ENCODE measurements at regions not wholly inside any gene's neighbourhood (a gene's known extent, or its start where the extent isn't known, plus 50 kb on each side); places are given as distances from the start of the nearest gene placed in this dataset.
"Not testable (repeated sequence)": the region's sequence is repeated elsewhere in the genome, so short reads cannot be mapped to it uniquely, and the experiment has no call there.

DNA sequence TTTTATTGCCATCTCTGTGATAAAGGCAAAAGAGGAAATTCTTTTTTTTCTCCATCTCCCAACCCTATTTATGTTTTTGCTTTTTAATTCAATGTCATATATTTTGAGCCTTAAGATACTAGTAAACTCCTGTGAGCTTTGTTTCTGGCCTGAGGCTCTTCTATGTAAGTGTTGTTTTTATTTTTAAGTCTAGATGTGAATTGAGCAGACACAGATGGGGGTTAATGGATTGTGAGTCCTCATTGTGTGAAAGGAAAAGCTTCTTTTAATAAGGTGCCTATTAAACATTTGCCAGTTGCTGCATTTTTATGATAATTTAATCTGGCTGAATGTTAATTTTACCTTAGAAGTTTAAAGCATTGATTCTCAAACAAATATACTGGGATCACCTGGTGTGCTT, 2337.9 kb upstream of the RAG2 start:
- no peak for DNase-seq (ENCODE audit: insufficient read length, low spot score)
- no peak for FAIRE-seq

DNA sequence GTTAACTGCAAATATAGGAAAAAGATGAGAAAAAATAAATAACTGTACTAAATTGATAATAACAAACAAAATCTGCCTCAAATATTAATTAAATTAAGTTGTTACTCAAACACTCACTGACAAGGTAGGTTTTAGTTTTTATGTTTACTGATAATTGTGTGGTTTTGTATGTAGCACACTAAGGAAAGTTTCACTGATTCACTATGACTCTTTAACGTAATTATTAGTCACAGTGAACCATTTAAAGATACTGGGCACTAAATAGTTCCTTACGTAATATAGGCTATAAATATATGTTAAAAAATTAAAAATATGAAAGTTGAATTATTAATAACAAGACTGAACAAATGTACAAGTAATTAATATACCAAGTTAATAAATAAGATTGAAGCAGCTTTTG, 2330.0 kb upstream of the RAG2 start:
- FAIRE-seq (no peak), DNase-seq (ENCODE audit: insufficient read length, low spot score) (no peak)

DNA sequence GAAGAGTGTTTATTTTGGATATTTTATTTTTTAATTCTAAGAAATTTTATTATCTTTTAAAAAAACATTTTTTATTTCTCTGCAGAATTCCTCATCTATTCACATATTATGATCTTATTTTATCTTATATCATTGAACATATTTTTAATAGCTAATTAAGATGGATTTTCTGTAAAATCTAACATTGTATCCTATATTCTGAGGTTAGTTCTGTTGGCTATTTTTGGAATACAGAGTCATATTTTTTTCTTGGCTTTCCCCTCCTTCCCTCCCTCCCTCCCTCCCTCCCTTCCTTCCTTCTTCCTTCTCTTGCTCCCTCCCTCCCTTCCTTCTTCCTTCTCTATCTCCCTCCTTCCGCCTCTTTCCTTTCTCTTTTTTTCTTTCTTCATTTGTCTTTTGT, 2326.6 kb upstream of the RAG2 start:
- DNase-seq (ENCODE audit: insufficient read length, low spot score): no peak
- no peak for FAIRE-seq

DNA sequence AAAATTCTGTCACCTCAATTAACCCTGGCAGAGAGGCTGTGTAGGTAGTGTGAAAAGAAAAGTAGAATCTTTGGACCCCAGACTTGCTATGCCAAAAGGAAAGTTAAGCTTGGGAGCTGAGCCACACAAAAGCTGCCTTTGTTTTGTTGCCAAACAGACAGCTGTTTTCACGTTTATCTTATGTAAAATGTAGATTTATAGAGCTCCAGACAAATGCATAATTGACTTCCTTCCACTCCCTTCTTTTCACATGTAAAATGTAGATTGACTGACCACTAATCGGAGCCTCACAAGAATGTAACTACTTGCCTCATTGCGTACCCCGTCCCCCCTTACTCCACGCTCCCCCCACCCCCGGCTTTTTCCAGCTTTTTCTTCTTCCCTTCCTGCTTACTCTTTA, 2302.2 kb upstream of the RAG2 start:
- FAIRE-seq: no peak

DNA sequence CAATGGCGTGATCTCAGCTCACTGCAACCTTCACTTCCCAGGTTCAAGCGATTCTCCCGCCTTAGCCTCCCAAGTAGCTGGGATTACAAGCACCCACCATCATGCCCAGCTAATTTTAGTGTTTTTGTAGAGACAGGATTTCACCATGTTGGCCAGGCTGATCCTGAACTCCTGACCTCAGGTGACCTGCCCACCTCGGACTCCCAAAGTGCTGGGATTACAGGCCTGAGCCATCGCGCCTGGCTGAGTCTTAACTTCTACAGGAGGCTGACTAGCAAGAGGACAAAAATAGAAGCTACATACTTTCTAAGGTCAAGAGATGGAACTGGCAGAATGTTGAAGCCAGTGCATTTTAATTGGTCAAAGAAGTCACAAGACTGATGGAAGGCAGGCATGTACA, 2296.2 kb upstream of the RAG2 start:
- not testable (repeated sequence) for FAIRE-seq; DNase-seq (ENCODE audit: insufficient read length, low spot score)

More for the DNA sequence above, 2302.2 kb upstream of the RAG2 start:
- DNase-seq (ENCODE audit: insufficient read length, low spot score): no peak

DNA sequence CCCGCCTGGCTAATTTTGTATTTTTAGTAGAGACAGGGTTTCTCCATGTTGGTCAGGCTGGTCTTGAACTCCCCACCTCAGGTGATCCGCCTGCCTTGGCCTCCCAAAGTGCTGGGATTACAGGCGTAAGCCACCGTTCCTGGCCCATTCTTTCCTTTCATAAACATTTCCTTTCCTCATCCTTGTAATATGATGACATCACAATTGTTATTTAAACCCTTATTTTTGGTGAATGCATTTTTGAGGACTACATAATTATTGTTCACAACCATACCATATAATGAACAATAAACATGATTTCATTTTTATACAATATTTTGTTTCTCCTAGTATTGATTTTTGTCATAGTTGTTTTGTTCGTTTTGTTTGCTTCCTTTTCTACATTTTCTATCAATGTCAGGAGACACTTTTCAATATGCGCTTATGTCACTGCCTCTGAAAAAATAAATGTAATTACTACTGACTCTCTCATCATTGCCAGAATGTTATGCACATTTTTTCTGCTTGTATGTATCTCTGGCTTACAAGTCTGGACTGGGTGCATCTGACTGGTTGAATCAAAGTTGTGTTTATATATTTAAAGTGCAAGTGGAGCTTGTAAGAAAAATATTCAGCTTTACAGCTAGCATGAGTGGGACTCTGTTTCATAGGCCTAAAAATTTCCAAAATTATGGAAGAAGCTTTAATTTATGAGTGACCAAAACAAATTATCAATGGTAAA, 2286.3 kb upstream of the RAG2 start:
- DNase-seq (ENCODE audit: insufficient read length, low spot score): no peak
- no peak for FAIRE-seq

DNA sequence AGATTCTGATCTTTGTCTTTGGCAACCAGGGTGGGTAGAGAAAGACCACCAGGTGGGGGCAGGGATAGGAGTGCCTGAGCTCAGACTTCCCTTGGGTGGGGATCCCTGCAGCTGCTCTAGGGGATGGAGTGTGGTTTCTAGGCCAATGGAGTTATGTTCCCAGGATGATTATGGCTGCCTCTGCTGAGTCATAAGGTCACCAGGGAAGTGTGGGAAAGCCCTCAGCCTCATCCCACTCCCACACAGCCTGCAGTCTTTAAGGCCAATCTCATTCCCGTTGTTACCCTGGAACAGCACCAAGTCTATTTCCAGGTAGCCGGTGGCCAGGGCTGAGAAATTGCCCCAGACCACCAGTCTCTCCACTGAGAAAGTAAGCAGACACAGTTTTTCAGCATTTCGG, 2269.3 kb upstream of the RAG2 start:
- FAIRE-seq: no peak
- DNase-seq (ENCODE audit: insufficient read length, low spot score): no peak

DNA sequence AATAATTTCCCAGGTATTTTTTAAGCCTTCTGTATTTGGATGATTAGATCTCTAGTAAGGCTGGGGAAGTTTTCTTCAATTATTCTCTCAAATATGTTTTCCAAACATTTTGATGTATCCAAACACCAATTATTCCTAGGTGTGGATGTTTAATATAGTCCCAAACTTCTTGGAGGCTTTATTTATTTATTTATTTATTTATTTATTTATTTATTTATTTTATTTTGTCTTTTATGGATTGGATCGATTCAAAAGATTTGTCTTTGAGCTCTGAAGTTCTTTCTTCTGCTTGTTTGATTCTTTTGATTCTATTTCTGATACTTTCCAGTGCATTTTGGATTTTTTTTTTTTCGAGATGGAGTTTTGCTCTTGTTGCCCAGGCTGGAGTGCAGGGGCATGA, 2267.9 kb upstream of the RAG2 start:
- FAIRE-seq: no peak
- no peak for DNase-seq (ENCODE audit: insufficient read length, low spot score)

DNA sequence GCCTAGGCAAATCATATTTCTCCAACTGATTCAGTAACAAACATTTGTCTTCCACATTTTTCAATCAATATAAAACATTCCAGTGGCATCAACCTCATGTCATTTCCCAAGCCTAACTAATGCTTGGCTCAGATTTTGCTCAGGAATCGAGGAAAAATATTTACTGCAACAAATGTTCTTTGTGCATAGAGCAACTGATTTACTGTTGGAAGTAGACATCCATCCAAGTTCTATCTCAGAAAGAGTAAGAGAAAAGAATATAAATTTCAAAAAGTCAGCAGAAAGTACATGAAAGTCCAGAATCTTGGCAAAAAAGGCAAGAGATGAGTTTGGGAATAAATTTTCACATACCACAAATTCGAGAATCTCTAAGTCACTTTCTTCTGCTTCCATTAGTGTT, 2245.0 kb upstream of the RAG2 start:
- no peak for DNase-seq (ENCODE audit: insufficient read length, low spot score)
- FAIRE-seq: no peak

DNA sequence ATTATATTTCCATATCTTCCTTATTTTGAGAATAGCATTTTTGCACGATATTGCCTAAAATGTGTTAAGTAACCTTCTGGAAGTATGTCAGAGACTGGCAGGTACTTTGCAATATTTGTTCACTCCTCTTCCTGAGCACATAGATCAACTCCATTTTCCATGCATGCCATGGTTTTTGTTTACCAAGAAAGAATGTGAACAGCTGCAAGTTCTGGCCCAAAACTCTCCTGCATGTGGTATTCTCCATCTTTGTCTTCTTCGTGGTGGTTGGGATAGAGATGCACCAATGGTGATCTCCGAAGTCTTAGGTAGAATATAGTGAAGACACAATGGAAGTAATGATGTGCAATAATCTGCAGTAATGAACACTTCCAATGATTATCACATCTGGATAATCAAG, 2241.0 kb upstream of the RAG2 start:
- FAIRE-seq (no peak), DNase-seq (ENCODE audit: insufficient read length, low spot score) (no peak)

DNA sequence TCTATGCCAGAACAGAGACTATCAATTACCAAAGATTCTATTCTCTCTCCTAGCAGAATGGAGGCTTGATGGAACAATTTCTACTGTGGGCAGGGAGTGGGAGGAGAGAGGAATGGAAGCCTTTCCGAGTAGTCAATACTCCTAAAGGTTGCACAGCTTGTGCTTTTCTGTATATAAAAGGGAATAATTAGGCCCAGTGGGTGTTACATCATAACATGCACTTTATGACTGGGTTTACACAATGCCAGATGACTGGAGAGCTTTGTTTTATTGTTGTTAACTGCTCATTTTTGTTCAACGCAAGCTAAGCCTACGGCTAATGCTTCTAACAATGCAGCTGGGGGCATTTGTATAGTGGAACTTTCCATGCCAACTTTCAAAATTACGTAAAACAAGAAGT, 2237.9 kb upstream of the RAG2 start:
- FAIRE-seq: no peak
- no peak for DNase-seq (ENCODE audit: insufficient read length, low spot score)

DNA sequence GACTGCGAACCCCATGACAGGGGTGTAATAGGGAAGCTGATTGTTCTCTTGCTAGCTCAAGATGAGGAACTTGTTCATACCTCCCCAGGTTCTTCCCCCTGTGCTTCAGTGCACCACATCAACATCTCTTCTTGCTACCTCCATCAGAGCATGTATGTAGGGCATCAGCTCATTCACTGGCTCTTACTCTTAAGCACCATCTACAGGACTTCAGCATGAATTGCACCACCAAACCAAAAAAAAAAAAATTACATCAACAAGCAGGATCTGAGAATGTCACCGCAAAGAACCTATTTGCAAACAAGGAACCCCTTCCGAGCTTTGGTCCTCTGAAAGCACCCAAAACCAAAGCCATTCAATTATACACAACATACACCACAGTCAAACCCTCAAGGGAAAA, 2226.5 kb upstream of the RAG2 start:
- DNase-seq (ENCODE audit: insufficient read length, low spot score) (no peak), FAIRE-seq (no peak)

DNA sequence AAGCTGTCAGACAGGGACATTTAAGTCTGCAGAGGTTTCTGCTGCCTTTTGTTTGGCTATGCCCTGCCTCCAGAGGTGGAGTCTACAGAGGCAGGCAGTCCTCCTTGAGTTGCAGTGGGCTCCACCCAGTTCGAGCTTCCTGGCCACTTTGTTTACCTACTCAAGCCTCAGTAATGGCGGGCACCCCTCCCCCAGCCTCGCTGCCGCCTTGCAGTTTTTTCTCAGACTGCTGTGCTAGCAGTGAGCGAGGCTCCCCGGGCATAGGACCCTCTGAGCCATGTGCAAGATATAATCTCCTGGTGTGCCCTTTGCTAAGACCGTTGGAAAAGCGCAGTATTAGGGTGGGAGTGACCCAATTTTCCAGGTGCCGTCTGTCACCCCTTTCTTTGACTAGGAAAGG, 2223.8 kb upstream of the RAG2 start:
- DNase-seq (ENCODE audit: insufficient read length, low spot score); FAIRE-seq: not testable (repeated sequence)

DNA sequence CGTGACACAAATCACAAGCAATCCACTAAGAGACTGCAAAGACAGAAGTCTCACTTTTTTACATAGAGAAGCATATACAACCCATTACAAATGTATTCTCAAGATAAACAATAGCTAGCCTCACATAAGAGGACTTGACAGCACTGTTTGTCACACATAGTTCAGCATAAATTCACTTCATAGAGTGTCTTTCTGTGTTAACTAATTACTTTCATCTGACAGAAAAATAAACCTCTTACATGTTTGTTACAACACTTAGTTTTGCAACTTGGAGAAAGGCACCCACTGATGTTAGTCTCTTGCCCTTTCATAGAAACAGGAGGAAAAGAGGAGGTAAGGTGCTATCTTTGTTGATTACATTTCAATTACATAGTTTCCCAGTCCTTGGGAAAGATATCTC, 2221.9 kb upstream of the RAG2 start:
- no peak for DNase-seq (ENCODE audit: insufficient read length, low spot score)
- no peak for FAIRE-seq

DNA sequence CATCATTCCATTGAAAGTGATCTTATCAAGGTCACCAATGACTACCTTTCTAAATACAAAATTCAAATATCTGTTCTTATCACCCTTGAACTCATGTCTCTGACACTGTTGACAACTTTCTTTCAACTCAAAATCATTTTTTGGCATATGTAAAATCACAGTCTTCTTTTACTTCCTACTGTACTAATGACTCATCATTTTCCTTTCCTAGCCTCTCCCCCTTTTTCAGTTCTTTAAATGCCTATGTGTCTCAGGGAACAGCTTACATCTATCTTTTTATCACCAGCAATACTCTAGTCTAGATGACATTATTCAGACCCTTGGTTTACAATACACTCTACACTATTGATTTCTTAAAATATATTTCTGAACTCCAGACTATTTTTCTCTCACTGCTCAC, 2220.7 kb upstream of the RAG2 start:
- DNase-seq (ENCODE audit: insufficient read length, low spot score): no peak
- FAIRE-seq: no peak

DNA sequence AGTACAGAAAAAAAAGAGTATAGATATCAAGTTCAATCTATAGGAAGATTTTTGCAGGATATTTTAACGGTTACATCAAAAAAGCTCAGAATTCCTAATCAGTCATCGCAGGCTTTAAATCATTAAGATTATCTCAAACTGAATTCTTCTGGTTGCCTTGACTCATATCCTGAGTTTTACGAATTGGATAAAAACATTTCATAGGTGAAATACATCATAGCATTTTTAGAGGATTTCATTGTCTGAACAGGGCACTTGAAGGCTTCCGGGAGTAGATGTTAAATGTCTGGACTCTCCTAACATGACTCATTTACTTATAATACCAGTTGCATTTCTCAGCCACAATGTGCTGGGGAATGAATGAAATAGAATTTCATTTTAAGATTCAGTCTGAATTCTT, 2216.6 kb upstream of the RAG2 start:
- DNase-seq (ENCODE audit: insufficient read length, low spot score) (peak; percentile 49), FAIRE-seq (no peak)

DNA sequence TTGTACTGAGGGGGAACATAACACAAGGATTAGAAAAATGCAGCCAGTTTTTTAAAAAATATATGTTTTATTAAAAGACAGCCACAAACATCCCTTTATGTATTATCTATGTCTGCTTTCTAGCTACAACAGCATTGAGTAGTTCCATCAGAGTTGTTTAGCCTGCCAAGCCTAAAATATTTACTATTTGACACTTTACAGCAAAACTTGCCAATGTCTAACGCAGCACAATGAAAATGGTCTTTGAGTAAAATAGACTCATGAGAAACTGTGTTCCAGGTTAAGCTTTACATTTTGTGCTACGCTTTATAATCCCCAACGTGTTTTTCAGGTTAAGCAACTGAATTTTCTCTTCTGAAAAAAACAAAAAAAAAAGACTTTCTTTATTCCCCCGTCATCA, 2211.5 kb upstream of the RAG2 start:
- FAIRE-seq (no peak), DNase-seq (ENCODE audit: insufficient read length, low spot score) (no peak)

DNA sequence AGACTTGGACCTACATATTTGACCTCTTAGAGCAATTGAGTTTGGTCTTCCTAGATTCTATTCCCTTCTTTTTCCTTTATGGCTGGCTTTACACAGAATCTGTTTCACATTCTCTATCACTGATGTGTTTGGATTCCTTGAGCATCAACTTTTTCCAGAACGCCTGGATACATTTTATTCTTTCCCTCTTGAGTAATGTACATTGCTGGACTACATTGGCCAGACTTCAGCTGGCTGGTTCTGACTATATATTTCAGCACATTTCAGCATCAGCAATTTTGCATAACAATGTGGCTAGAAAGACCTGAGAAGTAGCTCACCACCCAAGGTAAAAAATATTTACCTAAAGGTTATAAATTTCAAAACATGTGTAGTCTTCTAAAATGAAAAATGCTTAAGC, 2198.2 kb upstream of the RAG2 start:
- no peak for FAIRE-seq
- no peak for DNase-seq (ENCODE audit: insufficient read length, low spot score)

DNA sequence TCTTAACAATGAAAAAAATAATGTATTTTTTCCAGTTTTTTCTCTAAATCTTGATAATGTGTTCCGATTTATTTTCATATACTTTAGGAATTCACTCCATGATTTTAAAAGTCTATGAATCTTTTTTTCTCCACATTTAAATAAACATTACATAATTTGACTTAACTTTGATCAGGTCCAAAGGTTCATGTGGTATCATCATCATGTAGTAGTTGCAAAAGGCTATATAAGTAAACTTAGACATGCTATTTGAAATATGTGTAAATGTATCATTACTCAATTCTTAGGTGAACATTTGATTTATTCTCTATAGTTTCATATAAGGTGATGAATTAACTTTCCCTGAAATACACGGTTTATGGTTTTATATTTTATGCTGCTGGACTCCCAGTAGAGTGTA, 2197.0 kb upstream of the RAG2 start:
- DNase-seq (ENCODE audit: insufficient read length, low spot score) (no peak), FAIRE-seq (no peak)

DNA sequence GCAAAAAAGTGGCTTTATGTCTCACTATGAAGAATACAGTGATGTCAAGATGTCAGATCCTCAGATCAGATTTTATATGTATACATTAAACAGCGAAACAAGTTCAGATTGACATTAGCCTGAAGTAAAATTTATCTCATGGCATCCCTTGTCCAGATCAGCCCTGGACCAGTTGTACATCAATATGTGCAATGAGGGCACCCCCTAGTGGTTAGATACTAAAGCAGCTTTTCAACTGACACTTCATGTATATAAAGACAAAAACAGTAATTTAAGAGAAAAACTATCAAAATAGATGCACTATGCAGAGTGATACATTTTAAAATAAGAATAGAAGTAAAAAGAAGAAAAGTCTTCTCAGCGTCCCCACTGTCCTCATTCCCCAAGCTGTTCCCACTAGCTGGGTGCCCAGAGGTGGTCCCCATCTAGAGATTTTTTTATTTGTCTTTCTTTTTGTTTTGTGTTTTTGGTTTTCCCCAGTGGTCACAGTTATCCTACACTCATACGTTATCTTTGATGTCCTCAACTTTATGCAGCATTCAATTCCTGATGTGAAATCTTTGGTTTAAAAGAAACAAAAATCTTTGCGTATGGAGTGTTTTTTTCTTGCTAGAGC, 2193.4 kb upstream of the RAG2 start:
- DNase-seq (ENCODE audit: insufficient read length, low spot score) (peak; percentile 52), FAIRE-seq (no peak)

DNA sequence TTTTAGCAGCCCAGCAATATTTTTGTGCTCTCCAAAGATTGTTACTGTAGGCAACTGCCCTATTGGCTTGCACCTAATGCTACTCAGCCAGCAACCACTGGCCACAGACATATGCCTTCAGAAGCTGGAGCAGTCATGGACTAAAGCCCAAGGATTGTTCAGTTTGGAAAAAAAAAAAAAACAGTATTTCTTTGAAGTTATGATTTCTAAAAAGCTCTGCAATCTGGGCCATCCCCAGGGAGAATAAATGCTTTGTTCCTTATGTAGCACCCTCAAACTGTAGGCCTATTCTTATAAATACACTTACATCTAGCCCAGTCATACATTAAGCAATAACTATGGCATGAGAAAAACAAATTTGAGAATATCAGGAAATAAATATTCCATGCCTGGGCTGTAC, 2190.5 kb upstream of the RAG2 start:
- FAIRE-seq (no peak), DNase-seq (ENCODE audit: insufficient read length, low spot score) (no peak)

DNA sequence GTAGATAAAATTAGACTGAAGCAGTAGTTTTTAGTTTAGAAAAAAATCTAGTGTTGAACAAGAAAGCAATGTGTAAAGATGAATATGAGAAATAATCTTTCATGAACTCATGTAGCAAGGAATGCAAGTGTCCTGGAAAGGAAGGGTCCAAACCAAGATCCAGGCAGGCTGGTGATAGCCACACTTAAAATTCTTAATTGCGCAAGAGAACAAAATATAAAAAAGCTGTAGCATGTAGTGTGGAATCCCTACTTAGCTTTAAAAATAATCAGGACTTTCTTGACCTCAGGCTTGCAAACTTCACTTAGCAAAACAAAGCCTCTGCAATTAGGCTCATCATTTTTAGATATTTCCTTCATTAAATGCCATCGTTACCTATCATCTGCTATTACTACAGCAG, 2186.1 kb upstream of the RAG2 start:
- no peak for FAIRE-seq
- no peak for DNase-seq (ENCODE audit: insufficient read length, low spot score)

DNA sequence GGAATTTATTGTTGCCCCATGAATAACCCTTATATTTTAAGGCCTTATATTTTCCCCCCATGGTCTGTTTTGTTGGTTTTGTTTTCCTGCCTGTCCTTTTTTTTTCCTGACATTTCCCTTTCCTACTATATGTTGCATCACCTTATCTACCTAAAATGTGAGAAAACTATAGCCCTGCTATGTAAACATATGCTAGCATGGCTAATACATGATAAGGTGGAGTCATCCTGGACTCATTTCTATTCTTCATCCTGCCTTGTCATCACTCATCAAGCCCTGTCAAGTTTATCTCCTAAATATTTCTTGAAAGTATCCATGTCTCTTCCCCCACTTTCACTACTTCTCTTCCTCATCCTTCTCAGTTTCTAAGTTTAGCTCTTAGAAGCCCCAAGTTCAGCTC, 2168.8 kb upstream of the RAG2 start:
- DNase-seq (ENCODE audit: insufficient read length, low spot score): no peak
- no peak for FAIRE-seq
